ENCODE measurements at regions not wholly inside any gene's neighbourhood (a gene's known extent, or its start where the extent isn't known, plus 50 kb on each side); places are given as distances from the start of the nearest gene placed in this dataset.

- H3K9me2 ChIP-seq (ENCODE audit: insufficient read depth) = peaks cover 8% of the 10 kb centered on the region; the same call in 1 of the 2 replicates
- H3K4me1 ChIP-seq (ENCODE audit: insufficient read depth) = no peaks in the 10 kb centered on the region
- H3K4me3 ChIP-seq = no peak overlapping the region
- H2AFZ ChIP-seq = no peak overlapping the region
- H3K27me3 ChIP-seq (ENCODE audit: insufficient read depth) = no peaks in the 10 kb centered on the region
- TF ChIP-seq ETS1 (IDR thresholded peaks at IDR 0.05) (no peak), NANOG (IDR thresholded peaks at IDR 0.05; ENCODE audit: borderline replicate concordance) (no peak), ZNF114 (CRISPR knock-in tag; IDR thresholded peaks at IDR 0.05) (no peak), CTCF (conservative IDR thresholded peaks at IDR 0.05; ENCODE audit: low read depth in 2 of 2) (no peak), REST (IDR thresholded peaks at IDR 0.05; ENCODE audit: unreplicated experiment) (no peak), ZNF462 (CRISPR knock-in tag; IDR thresholded peaks at IDR 0.05) (no peak), EZH2phosphoT487 (IDR thresholded peaks at IDR 0.05; ENCODE audit: unreplicated experiment) (no peak), ZNF331 (CRISPR knock-in tag; IDR thresholded peaks at IDR 0.05; ENCODE audit: low read depth) (no peak), STAT1 (IDR thresholded peaks at IDR 0.05; ENCODE audit: unreplicated experiment) (no peak), POLR2AphosphoS5 (IDR thresholded peaks at IDR 0.05; ENCODE audit: low read depth) (no peak), JUNB (IDR thresholded peaks at IDR 0.05; ENCODE audit: unreplicated experiment) (no peak), CREB1 (CRISPR knock-in tag; IDR thresholded peaks at IDR 0.05; ENCODE audit: low read depth) (no peak), EZH2 (IDR thresholded peaks at IDR 0.05; ENCODE audit: low read depth, unreplicated experiment) (no peak)
- no peak overlapping the region for H3K4me2 ChIP-seq
- H3K79me2 ChIP-seq (replicated peaks; ENCODE audit: insufficient read depth) = no peaks in the 10 kb centered on the region
- Mint-ChIP-seq H3K27me3 (ENCODE audit: insufficient read depth, low read depth, poor library complexity) (peaks cover 4% of the 10 kb centered on the region), H3K27ac (no peak overlapping the region), H3K4me3 (no peak overlapping the region), H3K36me3 (ENCODE audit: low read depth) (no peaks in the 10 kb centered on the region), H3K9me3 (no peaks in the 10 kb centered on the region; the same call in 2 of the 3 replicates), H3K4me1 (no peaks in the 10 kb centered on the region)
- no peak overlapping the region for H3K27ac ChIP-seq (ENCODE audit: low read depth)
- H3F3A ChIP-seq (replicated peaks; ENCODE audit: low read depth) = no peaks in the 10 kb centered on the region
- no peaks in the 10 kb centered on the region for H4K20me1 ChIP-seq (replicated peaks; ENCODE audit: insufficient read depth)
- H3K36me3 ChIP-seq (ENCODE audit: insufficient read depth) = no peaks in the 10 kb centered on the region
- DNase-seq (ENCODE audit: low spot score) = no peak
- no peak for ATAC-seq
Observed at GRCh38 chr3:82761858-82762257, 1000.4 kb upstream of the GBE1 start.
